Tibial artery (tissue), 4 donors: ENCODE measurements at regions not wholly inside any gene's neighbourhood (a gene's known extent, or its start where the extent isn't known, plus 50 kb on each side); places are given as distances from the start of the nearest gene placed in this dataset.

Source experiments
- DNase-seq, 2 donors: peaks; one replicate each; pipeline ENCODE4 v3.0.0-alpha.2; 2019
- H3K27ac ChIP-seq, 2 donors: fragments of 200-600 bp; sonication (generic) in 1 of 2; 1 replicate in 1 of 2; 2 replicates in 1 of 2; pipeline ENCODE4 v1.5.1; 2018 to 2019; ENCODE audit warnings: mild to moderate bottlenecking in 1 of 2
- H3K27me3 ChIP-seq, 2 donors: fragments of 200-600 bp; sonication (generic) in 1 of 2; one replicate each; pipeline versions ENCODE4 v1.5.1 to v1.6.0; 2016 to 2019
- H3K36me3 ChIP-seq, 3 donors: fragments of 200-600 bp; sonication (generic) in 2 of 3; one replicate each; pipeline ENCODE4 v1.5.1; 2016 to 2019; ENCODE audit warnings: mild to moderate bottlenecking in 2 of 3
- H3K4me1 ChIP-seq, 4 donors: fragments of 200-600 bp; sonication (generic) in 2 of 4; 1 replicate in 3 of 4; 2 replicates in 1 of 4; pipeline ENCODE4 v1.5.1; 2016 to 2019
- H3K4me3 ChIP-seq, 2 donors: fragments of 200-600 bp; sonication (generic) in 1 of 2; 1 replicate in 1 of 2; 2 replicates in 1 of 2; pipeline ENCODE4 v1.5.1; 2018 to 2019; ENCODE audit warnings: mild to moderate bottlenecking in 2 of 2
- H3K9me3 ChIP-seq, 3 donors: fragments of 200-600 bp; sonication (generic) in 1 of 3; one replicate each; pipeline ENCODE4 v1.5.1; 2016 to 2019
- intact Hi-C: fragments of 100-400 bp; cut with DNase I; formaldehyde crosslinking; loops from one replicate; pipeline ENCODE4 v1.15.0; 2023; ENCODE audit warnings: low total_unique reads
- TF ChIP-seq, protein P1 (sequence below), 2 experiments: fragments of 200-600 bp in 1 of 2; fragments of 450-650 bp in 1 of 2; IDR thresholded peaks; one replicate each; pipeline ENCODE4 v1.5.1; 2017 to 2019; ENCODE audit warnings: antibody characterized with exemption in 2 of 2, mild to moderate bottlenecking in 1 of 2, moderate library complexity in 1 of 2

DNA sequence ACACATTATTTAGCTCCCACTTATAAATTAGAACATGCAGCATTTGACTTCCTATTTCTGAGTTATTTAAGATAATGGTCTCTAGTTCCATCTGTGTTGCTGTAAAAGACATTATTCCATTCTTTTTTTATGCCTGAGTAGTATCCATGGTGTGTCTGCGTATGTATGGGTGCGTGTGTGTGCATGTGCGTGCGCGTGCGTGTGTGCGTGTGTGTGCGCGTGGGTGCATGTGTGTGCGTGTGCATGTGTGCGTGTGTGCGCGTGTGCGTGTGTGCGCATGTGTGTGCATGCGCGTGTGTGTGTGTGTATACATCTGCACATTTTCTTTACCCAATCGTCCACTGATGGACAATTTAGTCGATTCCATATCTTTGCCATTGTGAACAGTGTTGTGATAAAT is 479.4 kb upstream of the TMEM132C start:
- Histone ChIP-seq H3K27ac (no peak overlapping the region), H3K27me3 (no peaks in the 10 kb centered on the region), H3K4me1 (peaks cover 0 to 9% (median 4%) of the 10 kb centered on the region in 4 donors), H3K4me3 (no peak overlapping the region), H3K36me3 (no peaks in the 10 kb centered on the region), H3K9me3 (no peaks in the 10 kb centered on the region)
- no peak for DNase-seq
- intact Hi-C loops, result no loop called here
- TF ChIP-seq, protein P1, sequence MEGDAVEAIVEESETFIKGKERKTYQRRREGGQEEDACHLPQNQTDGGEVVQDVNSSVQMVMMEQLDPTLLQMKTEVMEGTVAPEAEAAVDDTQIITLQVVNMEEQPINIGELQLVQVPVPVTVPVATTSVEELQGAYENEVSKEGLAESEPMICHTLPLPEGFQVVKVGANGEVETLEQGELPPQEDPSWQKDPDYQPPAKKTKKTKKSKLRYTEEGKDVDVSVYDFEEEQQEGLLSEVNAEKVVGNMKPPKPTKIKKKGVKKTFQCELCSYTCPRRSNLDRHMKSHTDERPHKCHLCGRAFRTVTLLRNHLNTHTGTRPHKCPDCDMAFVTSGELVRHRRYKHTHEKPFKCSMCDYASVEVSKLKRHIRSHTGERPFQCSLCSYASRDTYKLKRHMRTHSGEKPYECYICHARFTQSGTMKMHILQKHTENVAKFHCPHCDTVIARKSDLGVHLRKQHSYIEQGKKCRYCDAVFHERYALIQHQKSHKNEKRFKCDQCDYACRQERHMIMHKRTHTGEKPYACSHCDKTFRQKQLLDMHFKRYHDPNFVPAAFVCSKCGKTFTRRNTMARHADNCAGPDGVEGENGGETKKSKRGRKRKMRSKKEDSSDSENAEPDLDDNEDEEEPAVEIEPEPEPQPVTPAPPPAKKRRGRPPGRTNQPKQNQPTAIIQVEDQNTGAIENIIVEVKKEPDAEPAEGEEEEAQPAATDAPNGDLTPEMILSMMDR (IDR thresholded peaks at IDR 0.05), result no peak

DNA sequence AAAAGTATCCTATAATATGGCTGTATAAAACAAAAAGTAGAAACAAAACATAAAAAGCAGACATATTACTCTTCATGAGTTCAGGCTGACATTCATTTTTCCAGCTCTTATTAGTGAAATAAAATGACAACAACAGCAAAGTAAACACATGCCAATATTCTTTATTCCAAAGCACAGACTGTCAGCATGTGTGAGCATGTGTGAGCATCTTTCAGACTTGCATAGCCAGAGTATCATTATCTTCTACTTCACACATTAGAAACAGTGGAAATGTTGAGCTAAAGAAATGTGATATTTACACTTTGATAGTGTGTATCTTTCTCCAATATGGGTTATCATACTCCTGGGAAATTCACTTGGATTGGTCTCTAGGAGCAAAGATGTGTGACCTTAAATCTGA is 476.6 kb upstream of the TMEM132C start:
- Histone ChIP-seq H3K27ac (no peak overlapping the region), H3K36me3 (no peaks in the 10 kb centered on the region), H3K4me3 (no peak overlapping the region), H3K27me3 (no peaks in the 10 kb centered on the region), H3K9me3 (no peaks in the 10 kb centered on the region), H3K4me1 (peaks cover 0 to 7% (median 3%) of the 10 kb centered on the region in 4 donors)
- no peak for DNase-seq
- TF ChIP-seq, protein P1 (IDR thresholded peaks at IDR 0.05), result no peak
- intact Hi-C loops, result no loop called here

DNA sequence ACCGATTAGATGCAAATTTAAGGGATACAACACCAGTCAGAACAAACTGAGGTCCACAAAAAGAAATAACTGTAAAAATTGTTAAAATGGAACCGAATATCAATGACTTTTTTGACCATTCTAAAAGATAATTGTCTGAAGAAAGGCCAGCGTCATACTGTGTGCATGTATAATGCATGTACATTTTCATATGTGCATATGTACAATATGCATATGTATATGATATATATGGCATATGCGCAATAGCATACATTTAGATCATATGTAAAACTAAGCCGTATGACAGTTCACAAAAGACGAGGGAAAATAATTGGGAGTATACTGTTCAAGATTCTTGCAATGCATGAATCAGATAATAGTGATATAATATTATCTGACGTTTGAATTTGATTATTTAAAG is 475.8 kb upstream of the TMEM132C start:
- no peaks in the 10 kb centered on the region for H3K36me3 ChIP-seq
- TF ChIP-seq, protein P1 (IDR thresholded peaks at IDR 0.05), result no peak
- H3K9me3 ChIP-seq, result no peaks in the 10 kb centered on the region
- H3K4me3 ChIP-seq, result no peak overlapping the region
- no peaks in the 10 kb centered on the region for H3K4me1 ChIP-seq
- DNase-seq, result no peak
- intact Hi-C loops, result no loop called here
- H3K27ac ChIP-seq, result no peak overlapping the region
- H3K27me3 ChIP-seq, result no peaks in the 10 kb centered on the region

DNA sequence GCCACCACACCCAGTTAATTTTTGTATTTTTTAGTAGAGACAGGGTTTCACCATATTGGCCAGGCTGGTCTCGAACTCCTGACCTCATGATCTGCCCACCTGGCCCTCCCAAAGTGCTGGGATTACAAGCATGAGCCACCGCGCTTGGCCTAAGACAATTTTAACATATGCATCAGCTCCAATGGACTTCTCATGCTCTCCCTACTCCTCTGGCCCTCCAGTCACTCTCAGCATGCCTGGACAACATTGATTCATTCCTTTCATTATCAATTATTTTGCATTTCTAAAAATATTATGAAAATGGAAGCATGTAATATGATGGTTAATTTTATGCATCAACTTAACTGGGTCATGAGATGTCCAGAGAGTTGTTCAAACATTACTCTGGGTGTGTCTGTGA is 469.1 kb upstream of the TMEM132C start:
- TF ChIP-seq, protein P1 (IDR thresholded peaks at IDR 0.05), result no peak
- Histone ChIP-seq H3K36me3 (no peaks in the 10 kb centered on the region), H3K27me3 (no peaks in the 10 kb centered on the region), H3K27ac (no peak overlapping the region), H3K4me1 (no peaks in the 10 kb centered on the region), H3K4me3 (no peak overlapping the region), H3K9me3 (no peaks in the 10 kb centered on the region)
- DNase-seq, result no peak
- intact Hi-C loops, result no loop called here

DNA sequence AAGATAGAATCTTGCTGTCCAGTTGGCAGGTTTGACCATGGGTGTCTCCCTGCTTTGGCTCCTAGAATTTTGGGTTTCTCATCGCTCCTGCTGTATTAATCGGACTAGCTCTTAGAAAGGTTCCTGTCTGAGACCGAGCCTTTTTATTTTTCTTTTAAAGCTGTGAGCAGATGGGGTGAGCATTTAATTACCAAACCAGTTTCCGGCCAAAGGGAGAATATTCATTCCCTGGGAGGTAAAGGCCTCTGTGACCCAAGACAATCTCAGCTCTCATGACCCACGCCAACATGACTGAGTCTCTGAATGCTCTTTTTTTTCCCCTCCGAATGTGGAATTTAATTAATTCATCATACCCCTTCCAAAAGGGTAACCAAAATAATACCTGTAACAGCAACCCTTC is 464.7 kb upstream of the TMEM132C start:
- H3K27ac ChIP-seq, result no peak overlapping the region
- H3K9me3 ChIP-seq, result no peaks in the 10 kb centered on the region
- H3K4me3 ChIP-seq, result no peak overlapping the region
- DNase-seq, result no peak
- TF ChIP-seq, protein P1 (IDR thresholded peaks at IDR 0.05), result no peak
- H3K4me1 ChIP-seq, result no peaks in the 10 kb centered on the region
- intact Hi-C loops, result no loop called here
- no peaks in the 10 kb centered on the region for H3K27me3 ChIP-seq
- H3K36me3 ChIP-seq, result no peaks in the 10 kb centered on the region

DNA sequence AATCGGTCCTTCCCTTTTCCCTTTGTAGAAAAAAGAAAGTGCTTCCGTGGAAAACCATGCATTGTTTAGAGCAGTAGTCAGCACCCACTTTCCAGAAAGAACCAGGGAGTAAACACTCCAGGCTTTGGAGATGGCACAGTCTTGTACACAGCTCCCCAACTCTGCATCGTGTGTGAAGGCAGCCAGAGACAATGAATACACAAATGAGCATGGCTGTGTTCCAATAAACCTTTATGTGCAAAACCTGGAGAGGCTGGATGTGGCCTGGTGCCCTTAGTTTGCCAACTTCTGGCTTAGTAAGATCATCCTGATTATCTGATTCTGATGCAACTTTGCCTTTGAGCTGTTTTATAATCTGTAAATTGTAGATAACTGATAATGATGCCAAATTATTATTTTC is 463.4 kb upstream of the TMEM132C start:
- no peak for DNase-seq
- Histone ChIP-seq H3K4me1 (no peaks in the 10 kb centered on the region), H3K36me3 (no peaks in the 10 kb centered on the region)

More for the DNA sequence above, 463.4 kb upstream of the TMEM132C start:
- TF ChIP-seq, protein P1 (IDR thresholded peaks at IDR 0.05), result no peak
- intact Hi-C loops, result no loop called here
- Histone ChIP-seq H3K4me3 (no peak overlapping the region), H3K27me3 (no peaks in the 10 kb centered on the region), H3K9me3 (no peaks in the 10 kb centered on the region), H3K27ac (no peak overlapping the region)
